NCI-H1694 (cell line): ENCODE measurements at regions not wholly inside any gene's neighbourhood (a gene's known extent, or its start where the extent isn't known, plus 50 kb on each side); places are given as distances from the start of the nearest gene placed in this dataset.
"Not testable (repeated sequence)": the region's sequence is repeated elsewhere in the genome, so short reads cannot be mapped to it uniquely, and the experiment has no call there.

Experiments
- DNase-seq: peaks from one replicate; lab custom pipeline; 2025; lab: John Stamatoyannopoulos, UW

DNA sequence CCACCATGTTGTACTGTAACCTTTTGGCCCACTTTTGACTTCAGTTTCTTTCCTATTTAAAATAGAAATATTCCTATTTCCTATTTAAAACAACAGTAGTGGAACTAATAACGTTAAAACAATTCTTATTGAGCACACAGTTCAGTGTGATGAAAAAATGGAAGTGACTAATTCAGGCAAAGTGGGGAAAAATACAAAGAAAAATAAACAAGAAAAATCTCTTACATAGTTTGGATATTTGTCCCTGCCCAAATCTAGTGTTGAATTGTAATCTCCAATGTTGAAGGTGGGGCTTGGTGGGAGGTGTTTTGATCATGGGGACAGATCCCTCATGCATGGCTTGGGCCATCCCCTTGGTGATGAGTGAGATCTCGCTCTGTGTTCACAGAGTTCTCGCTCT, 198.1 kb upstream of the CPHXL start:
- DNase-seq, result no peak

DNA sequence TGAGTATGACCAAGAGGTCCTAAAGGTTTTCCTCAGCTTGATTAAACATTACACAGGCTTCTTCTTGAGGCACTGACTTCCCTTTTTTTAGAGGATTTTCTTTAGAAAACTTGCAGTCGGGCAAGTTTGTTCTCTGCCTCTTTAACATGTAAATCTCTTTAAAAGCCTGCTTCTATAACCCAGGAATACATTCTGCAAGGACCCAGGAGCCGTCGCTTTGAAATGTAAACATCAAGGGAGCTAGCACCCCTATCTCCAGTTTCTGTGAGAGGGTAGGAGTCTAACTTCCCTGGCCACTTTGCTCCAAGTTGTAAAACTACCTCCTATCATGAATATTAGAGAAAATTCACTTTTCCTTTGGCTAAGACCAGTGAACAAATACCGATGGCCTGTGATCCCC, 201.5 kb upstream of the CPHXL start:
- no peak for DNase-seq

DNA sequence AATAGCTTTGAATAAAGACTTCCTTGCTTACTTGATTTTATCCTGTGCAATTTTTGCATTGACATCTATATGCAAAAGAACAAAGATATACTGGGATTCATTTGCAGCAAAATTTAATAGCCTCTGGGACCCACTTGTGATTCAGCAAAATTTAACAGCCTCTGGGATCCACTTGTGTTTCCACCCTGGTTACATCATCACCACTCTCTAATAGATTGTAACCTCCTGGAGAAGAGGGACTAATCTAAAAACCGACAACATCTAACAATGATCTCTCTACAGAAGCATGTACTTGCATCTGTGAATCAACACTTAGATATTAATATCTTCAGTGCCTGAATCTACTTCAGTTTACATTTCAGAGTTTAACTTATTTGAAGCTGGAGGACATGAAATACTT, 202.0 kb upstream of the CPHXL start:
- DNase-seq, result no peak

DNA sequence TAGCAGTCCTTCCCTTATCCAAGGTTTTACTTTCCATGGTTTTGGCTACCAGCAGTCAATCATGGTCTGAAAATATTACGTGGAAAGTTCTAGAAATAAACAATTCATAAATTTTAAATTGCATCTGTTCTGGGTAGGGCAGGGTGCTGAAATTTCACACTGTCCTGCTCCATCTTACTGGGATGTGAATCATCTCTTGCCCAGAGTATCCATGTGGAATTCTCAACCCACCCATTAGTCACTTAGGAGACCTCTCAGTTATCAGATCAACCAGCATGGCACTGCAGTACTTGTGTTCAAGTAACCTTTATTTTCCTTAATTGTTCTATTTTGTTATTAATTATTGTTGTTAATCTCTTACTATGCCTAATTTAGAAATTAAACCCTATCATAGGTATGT, 202.8 kb upstream of the CPHXL start:
- no peak for DNase-seq

DNA sequence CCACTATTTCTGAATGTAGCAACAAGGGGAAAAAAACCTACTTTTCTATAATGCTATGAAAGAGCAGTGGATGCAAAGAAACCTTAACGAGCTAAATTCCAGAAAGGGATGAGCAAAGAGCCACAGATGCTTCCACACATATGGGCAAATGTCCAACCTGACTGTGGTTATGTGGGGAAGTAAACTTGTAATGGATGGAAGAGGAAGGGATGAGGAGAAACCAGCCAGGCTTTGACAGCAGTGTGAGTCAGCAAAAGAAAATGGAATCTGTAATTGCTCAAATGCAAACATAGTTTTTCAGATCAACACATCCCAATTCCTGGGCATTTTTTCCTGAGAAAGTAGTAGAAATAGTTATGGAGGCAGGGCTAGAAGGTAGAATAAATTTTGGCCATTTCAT, 204.8 kb upstream of the CPHXL start:
- DNase-seq, result no peak

DNA sequence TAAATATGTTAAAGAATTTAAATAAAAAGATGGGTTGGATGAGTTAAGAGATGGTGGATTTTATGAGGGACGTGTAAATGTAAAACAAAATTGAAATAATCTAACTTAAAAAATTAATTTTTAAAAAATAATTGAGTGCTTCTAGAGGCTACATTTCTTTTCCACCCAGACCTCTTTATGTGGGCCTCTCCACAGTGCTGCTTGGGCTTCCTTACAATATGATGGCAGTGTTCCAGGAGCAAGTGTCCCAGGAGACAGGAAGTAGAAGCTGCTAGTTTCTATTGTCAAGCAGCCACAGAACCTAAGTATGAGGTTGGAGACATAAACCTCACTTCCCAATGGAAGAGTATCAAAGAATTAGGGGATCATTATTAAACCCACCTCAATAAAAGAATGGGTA, 205.7 kb upstream of the CPHXL start:
- no peak for DNase-seq

DNA sequence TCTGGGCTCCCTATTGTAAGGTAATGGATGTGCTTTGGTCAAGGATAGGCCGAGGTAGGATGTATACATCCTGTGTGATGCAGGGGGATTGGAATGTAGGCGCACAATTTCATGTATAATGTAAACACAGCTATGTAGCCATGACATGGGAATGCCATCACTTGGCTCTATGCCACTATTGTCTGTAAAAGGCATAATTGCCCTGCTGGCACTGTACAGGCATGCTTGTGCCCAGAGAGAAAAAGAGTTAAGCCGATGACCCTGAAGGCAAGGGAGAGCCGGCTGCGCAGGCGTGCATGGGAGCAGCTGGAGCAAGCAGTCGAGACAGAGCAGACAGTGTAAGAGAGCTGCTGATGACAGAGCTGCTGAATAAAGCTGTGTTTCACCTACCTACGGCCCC, 212.5 kb upstream of the CPHXL start:
- no peak for DNase-seq

DNA sequence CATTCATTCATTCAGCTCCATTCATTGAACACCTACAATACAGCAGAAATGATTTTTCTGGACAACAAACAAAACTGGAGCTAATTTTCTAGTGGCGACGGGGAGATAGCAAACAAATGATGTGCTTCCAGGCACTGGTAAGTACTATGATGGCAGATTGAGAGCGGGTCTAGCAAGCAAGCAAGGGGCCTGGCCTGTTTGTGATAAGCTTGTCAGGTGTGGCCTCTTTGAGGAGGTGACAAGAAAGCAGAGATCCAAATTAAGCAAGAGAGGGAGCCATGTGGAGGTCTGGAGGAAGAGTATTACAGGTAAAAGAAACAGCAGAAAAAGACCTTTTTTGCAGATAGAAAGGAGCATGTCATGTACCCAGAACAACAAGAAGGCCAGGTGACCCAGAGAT, 216.1 kb upstream of the CPHXL start:
- DNase-seq, result no peak

DNA sequence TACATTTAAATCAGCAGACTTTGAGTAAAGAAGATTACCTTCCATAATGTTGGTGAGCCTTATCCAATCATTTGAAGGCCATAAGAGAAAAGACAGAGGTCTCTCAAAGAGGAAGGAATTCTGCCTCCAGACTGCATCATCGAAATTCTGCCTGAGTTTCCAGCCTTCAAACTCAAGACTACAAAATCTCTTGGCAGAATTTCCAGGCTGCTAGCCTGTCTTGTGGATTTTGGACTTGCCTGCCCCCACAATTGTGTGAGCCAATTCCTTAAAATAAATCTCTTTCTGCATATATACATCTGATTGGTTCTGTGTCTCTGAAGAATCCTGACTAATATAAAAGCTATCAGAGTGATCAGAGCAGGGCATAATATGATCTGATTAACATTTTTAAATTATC, 216.6 kb upstream of the CPHXL start:
- no peak for DNase-seq

DNA sequence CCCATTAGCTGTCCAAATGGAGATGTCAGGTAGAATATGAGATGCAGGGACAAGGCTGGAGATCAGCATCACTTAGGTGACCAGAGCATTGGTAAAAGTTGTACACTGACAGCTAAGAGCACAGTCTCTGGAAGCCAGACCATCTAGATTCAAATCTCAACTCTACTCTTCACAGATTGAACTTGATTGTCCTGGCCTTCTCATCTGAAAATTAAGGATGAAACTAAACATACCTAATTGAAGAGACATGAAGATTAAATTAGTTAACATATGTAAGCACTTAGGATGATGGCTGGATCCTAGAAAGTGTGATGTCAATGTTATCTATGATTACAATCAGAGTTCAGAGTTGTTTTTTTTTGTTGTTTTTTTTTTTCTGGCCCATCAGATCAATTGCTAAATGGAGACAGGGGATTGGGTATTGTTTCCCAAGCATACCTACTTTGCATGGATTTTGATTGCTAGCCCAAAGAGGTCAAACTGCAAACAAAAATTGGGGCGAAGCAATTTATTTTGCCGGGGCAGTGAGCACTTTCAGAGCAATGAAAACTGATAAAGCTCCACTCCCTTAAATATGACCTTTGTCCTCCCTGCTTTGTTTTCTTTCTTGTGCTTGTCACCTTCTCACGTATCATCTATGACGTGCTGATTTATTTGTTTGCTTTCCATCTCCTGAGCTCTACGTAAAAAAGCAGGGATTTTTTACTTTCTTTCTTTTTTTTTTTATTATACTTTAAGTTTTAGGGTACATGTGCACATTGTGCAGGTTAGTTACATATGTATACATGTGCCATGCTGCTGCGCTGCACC, 217.6 kb upstream of the CPHXL start:
- no peak for DNase-seq

DNA sequence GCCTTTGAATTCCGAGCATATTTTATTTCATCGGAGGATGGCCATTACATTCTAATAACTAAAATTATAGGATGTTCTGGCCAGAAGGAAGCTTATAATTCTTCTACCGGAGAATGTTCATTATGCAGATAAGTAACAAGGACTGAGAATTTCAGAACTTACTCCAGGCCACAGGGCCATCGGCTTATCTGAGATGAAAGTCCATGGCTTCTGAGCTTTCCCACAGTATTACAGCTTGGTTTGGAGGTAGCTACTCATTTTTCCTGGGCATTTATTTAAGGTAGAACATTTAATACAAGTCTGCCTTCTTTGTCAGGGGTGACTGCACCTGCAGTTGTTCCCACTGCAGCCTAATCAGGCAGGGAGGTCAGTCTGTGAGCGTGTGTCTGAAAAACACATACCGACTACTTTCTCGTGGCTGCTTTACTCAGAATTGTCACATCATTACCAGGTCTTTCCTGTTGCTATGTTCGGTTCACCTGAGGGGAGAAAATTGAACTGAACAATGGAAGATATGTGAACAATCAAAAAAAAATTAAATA, 219.7 kb upstream of the CPHXL start:
- no peak for DNase-seq

DNA sequence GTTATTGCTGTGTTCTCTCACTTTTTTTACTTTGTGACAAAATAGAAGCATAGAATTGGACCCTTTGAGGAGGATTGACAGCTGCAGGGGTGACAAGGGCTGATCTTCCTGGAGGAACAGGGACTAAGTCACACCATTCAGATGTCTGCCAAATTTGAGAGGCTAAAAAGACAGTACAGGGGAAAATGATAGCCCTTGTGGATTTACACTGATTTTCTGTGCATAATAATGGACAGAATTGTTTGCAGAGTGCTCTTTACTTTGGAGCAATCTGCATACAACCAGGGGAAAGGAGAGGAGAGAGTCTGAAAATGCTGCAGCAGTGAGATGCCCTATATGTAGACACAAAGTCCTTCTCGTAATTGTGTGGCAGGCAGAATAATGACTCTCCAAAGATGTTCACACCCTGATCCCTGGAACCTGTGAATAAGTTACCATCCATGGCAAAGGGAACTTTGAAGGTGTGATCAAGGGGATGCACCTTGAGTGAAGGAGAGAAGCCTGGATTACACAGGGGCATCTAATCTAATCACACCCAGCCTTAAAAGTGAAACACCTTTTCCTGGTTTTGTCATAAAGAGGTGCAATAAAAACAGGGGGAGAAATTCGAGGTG, 221.4 kb upstream of the CPHXL start:
- no peak for DNase-seq

DNA sequence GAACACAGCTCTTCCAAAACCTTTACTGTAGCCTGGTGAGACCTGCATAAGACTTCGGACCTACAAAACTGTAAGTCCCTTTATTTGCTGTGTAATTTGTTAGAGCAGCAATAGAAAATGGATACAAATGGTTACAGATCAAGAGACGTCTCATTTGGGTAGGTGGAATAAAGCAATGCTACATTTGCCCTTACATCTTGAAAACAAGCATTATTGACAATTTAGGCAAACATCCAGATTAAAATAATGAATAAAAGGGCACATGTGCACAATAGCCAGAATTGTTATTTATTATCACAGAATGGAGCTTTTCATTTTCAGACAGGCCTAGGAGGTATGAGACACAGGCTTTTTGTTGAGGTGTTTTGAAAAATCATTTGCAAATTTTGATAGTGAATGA, 222.2 kb upstream of the CPHXL start:
- no peak for DNase-seq

DNA sequence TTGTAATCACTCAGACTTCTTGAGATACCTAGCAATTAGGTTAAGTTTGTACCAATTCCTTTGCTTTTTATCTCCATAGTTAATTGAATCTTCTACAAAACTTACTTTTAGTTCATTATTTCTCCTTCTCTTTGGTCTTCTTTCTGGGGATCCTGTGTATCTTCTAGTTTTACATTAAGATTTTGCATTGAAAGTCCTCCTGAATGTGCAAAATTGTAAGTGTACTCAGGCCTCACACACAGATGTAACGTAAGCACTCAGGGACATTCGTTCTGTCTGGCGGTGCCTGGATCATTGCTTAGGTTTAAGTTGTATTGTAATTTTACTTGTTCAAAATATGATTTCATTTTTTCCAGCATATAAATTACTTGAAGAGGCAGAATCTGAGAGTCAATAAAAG, 222.6 kb upstream of the CPHXL start:
- DNase-seq, result no peak

DNA sequence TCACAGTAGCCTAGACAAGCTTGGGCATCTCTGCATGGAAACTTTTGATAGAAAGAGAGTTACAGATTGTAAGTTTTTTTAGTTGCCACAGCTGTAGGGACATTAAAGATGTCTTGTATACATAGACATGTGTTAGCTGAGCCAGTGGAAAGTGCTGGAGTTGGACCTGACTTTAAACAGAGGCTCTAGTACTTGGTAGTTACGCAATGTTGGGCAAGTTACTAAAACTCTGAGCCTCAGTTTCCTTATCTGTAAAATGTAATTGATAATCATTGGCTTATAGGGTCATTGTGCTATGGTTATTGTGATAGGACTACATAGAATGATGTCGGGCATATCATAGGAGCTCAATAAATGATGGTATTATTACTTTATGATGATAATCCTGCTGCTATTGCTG, 225.8 kb upstream of the CPHXL start:
- no peak for DNase-seq

DNA sequence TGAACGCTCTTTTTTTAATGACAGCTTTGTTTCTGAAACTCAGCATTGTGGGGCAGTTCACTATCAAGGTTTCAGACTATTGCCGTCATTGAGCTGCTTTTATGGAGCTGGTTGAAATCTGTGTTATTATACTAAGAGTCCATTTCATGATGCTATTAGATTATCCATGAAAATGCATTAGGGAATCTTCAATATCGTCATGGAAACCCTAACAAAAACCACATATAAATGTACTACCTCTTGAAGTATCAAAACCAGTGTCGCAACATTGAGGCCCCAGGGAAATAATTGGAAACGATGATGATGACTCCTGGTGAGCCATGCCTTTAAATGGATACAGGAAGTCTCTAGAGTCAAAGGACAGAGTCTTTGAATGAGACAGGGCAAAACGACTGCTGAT, 231.6 kb upstream of the CPHXL start:
- DNase-seq, result no peak

DNA sequence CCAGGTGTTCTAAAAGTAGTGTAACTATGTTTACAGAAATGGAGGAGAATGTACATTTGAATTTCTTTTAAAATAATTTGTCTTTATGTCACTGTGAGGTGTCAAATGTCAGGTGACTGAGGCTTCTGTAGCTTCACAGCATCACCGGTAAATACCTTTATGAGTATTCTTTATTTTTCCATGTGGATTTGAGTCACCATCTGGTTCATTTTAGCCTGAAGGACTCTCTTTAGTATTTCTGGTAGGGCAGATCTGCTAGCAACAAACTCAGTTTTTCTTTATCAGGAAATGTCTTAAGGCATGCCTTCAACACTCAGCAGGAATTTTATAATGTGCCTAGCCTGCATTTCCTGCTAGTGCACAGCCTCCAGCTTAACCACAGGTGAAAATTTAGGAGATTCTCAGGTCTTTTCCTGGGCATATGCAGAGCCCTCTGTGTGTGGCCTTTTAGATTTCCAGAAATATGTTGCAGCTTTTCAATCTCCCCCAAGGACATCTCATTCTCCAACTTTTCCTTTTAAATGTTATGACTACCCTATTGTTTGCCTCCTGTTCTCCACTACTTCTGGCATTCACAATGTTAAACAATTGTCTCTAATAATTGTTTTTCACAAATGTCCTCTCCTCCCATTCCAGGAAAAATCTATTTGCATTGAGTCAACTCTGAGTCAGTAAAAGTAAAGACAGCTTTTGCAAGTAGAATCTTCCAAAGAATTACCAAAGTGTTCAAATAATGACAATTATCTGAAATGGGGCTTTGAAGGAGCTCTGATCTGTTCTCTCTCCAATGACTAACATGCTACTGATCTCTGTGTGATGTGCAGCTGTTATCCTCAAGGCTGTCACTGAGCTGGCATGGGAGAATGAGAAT, 239.4 kb upstream of the CPHXL start:
- DNase-seq, result no peak

DNA sequence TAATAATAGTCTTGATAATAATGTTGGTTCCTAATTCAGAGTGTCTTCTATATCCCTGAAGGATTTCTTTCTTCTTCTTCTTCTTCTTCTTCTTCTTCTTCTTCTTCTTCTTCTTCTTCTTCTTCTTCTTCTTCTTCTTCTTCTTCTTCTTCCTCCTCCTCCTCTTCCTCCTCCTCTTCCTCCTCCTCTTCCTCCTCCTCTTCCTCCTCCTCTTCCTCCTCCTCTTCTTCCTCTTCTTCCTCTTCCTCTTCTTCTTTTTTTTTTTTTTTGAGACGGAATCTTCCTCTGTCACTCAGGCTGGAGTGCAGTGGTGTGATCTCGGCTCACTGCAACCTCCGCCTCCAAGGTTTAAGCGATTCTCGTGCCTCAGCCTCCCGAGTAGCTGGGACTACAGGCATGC, 242.8 kb upstream of the CPHXL start:
- not testable (repeated sequence) for DNase-seq

DNA sequence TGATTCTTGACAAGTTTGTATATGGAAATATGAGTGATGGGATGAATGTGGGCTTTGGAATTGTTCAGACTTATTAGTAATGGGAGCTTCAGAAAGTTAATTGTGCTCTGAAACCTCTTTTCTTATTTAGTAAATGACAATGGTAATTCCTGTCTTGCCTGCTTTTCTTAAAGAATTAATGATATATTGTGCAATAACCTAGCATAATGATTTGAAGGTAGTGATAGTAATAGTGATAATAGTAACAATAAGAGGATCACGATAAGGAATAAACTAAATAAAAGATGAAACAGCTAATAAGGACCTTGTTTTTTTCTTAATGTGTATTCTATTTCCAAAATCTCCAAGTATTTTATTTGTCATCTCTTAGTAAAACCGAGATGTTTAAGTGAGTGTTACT, 245.0 kb upstream of the CPHXL start:
- no peak for DNase-seq

DNA sequence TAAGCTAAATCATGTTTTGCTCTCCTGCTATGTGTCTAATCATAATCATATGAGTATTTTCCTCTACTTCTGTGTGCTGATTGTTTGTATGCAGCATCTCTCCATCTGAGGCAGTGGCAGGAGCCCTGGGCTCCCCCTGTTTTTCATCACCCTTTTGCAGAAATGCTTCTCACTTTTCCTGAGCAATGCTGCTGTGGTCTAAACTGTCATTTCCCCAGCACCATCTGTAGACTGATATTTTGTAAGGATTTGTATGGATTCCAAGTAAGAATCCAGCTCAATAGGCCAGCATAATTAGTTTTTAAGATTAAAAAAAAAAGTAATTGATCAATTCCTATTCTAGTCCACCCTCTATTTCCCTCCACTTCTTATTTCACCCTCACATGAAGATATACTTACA, 257.0 kb upstream of the CPHXL start:
- no peak for DNase-seq

DNA sequence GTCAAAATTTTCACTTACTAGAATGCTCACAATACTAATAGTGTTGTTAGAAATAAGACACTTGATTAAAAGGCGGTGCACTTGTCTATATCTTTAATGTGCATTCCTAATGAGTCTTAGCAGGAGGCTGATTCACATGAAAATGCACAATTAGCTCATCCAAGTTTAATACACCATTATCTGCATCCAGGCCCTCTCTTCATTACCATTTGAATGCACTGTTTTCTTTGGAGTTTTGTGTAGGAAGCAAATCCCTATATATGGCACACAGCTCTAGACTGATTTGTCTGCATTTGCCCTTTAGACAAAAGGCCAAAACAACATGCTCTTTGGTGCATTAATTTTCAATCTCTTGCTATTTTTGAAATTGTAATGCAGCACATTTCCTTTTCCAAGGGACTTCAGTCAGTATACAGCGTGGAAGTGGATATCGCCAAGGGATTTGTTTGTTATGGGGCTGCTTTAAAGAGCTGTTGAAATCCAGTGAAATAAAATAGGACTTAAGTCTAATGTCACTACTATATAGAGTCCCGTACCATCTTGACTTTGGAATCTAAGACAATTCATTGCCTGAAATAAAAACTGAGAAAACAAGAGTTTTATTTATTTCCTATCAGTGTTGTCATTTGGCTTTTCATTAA, 257.6 kb upstream of the CPHXL start:
- DNase-seq, result no peak

DNA sequence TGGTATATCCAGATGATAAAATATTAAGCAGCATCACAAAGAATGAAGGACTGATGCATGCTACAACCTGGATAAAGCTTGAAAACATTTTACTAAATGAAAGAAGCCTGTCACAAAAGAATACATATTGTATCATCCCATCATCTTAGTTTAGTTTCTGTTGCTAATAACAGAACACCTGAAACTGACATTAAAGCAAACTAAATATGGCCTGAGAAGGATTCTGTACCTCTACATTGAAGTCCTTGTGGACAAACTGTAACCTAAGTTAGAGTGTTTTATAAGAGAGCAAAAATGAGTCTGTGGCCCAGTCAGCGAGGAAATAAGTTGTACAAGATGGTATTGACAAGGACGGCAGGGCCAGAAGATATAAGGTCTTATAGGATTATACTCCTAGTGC, 261.0 kb upstream of the CPHXL start:
- DNase-seq, result no peak
